KMS-11 (cell line): ENCODE measurements at regions not wholly inside any gene's neighbourhood (a gene's known extent, or its start where the extent isn't known, plus 50 kb on each side); places are given as distances from the start of the nearest gene placed in this dataset.
"Not testable (repeated sequence)": the region's sequence is repeated elsewhere in the genome, so short reads cannot be mapped to it uniquely, and the experiment has no call there.

ENCODE experiments used
- H2AFZ ChIP-seq: fragments of 200-600 bp; sonication (generic); 2 replicates; pipeline ENCODE4 v1.6.1; 2016; ENCODE audit warnings: antibody characterized with exemption, mixed run types, low read depth
- H3K27ac ChIP-seq: fragments of 200-600 bp; sonication (generic); 2 replicates; pipeline ENCODE4 v1.6.1; 2016; ENCODE audit warnings: mild to moderate bottlenecking, mixed run types
- H3K27me3 ChIP-seq: fragments of 200-600 bp; sonication (generic); 2 replicates; pipeline ENCODE4 v1.6.1; 2017; ENCODE audit warnings: mild to moderate bottlenecking, low read depth, mixed run types, moderate library complexity; ENCODE audit not compliant: insufficient read depth
- H3K36me3 ChIP-seq: fragments of 200-600 bp; sonication (generic); 2 replicates; pipeline ENCODE4 v1.6.1; 2017; ENCODE audit warnings: mild to moderate bottlenecking, mixed run types; ENCODE audit not compliant: insufficient read depth
- H3K4me1 ChIP-seq: fragments of 200-600 bp; sonication (generic); 2 replicates; pipeline ENCODE4 v1.6.1; 2016; ENCODE audit warnings: mild to moderate bottlenecking, low read depth, mixed run types; ENCODE audit not compliant: poor library complexity, severe bottlenecking
- H3K4me2 ChIP-seq: fragments of 200-600 bp; sonication (generic); 2 replicates; pipeline ENCODE4 v1.7.0; 2016; ENCODE audit warnings: mild to moderate bottlenecking, mixed run types
- H3K4me3 ChIP-seq: fragments of 200-600 bp; sonication (generic); IDR thresholded peaks from 2 replicates; pipeline ENCODE4 v1.6.1; 2017; ENCODE audit warnings: low read depth, low read length, mixed read lengths; ENCODE audit not compliant: insufficient read depth
- H3K79me2 ChIP-seq: fragments of 200-600 bp; sonication (generic); 2 replicates; pipeline ENCODE4 v1.6.1; 2016; ENCODE audit warnings: low read depth, mixed run types; ENCODE audit not compliant: insufficient read depth
- H3K9ac ChIP-seq: fragments of 200-600 bp; sonication (generic); 2 replicates; pipeline ENCODE4 v1.6.1; 2016; ENCODE audit warnings: mild to moderate bottlenecking, mixed run types
- H4K20me1 ChIP-seq: fragments of 200-600 bp; sonication (generic); 2 replicates; pipeline ENCODE4 v1.6.1; 2016; ENCODE audit warnings: mild to moderate bottlenecking, mixed run types; ENCODE audit not compliant: insufficient read depth
- CTCF ChIP-seq: fragments of 200-600 bp; sonication (generic); conservative IDR thresholded peaks from 2 replicates; pipeline ENCODE4 v1.6.1; 2017; ENCODE audit warnings: low read depth, mild to moderate bottlenecking, antibody characterized with exemption, low read length, moderate library complexity, mixed read lengths

- no peak for TF ChIP-seq CTCF
- Histone ChIP-seq H3K27me3 (no peaks in the 10 kb centered on the region), H2AFZ (no peak overlapping the region), H3K36me3 (no peaks in the 10 kb centered on the region), H3K79me2 (no peaks in the 10 kb centered on the region), H3K27ac (no peak overlapping the region), H3K4me1 (no peaks in the 10 kb centered on the region), H4K20me1 (no peaks in the 10 kb centered on the region), H3K4me3 (no peak overlapping the region), H3K4me2 (no peak overlapping the region), H3K9ac (no peak overlapping the region)
Measured at GRCh38 chr2:142422769-142423168, 292.0 kb upstream of the LRP1B start.

- Histone ChIP-seq H3K9ac (no peak overlapping the region), H4K20me1 (no peaks in the 10 kb centered on the region), H3K4me2 (no peak overlapping the region), H3K4me1 (no peaks in the 10 kb centered on the region), H3K4me3 (no peak overlapping the region), H3K27ac (no peak overlapping the region), H3K79me2 (no peaks in the 10 kb centered on the region), H3K36me3 (no peaks in the 10 kb centered on the region), H3K27me3 (no peaks in the 10 kb centered on the region), H2AFZ (no peak overlapping the region)
- TF ChIP-seq CTCF: no peak
Measured at GRCh38 chr2:142422041-142422440, 291.2 kb upstream of the LRP1B start.

- not testable (repeated sequence) for H4K20me1 ChIP-seq, H3K4me2 ChIP-seq, H3K27me3 ChIP-seq, H3K9ac ChIP-seq, H3K4me3 ChIP-seq, H3K4me1 ChIP-seq, H3K27ac ChIP-seq, H2AFZ ChIP-seq, H3K36me3 ChIP-seq, H3K79me2 ChIP-seq
Measured at GRCh38 chr2:142418699-142419098, 287.9 kb upstream of the LRP1B start.

- no peaks in the 10 kb centered on the region for H3K4me1 ChIP-seq
- no peak overlapping the region for H3K4me2 ChIP-seq
- H3K9ac ChIP-seq: no peak overlapping the region
- no peak overlapping the region for H3K27ac ChIP-seq
- TF ChIP-seq CTCF: no peak
- H3K4me3 ChIP-seq: no peak overlapping the region
- H3K36me3 ChIP-seq: no peaks in the 10 kb centered on the region
- no peak overlapping the region for H2AFZ ChIP-seq
- no peaks in the 10 kb centered on the region for H4K20me1 ChIP-seq
- H3K79me2 ChIP-seq: no peaks in the 10 kb centered on the region
- H3K27me3 ChIP-seq: no peaks in the 10 kb centered on the region
Measured at GRCh38 chr2:142416996-142417395, 286.2 kb upstream of the LRP1B start.

- Histone ChIP-seq H4K20me1 (no peaks in the 10 kb centered on the region), H3K9ac (no peak overlapping the region), H3K4me3 (no peak overlapping the region), H3K79me2 (no peaks in the 10 kb centered on the region), H3K27ac (no peak overlapping the region), H3K27me3 (no peaks in the 10 kb centered on the region), H3K4me2 (no peak overlapping the region), H3K4me1 (no peaks in the 10 kb centered on the region), H3K36me3 (no peaks in the 10 kb centered on the region), H2AFZ (no peak overlapping the region)
- no peak for TF ChIP-seq CTCF
Measured at GRCh38 chr2:142415461-142415860, 284.6 kb upstream of the LRP1B start.
